ENCODE measurements at regions not wholly inside any gene's neighbourhood (a gene's known extent, or its start where the extent isn't known, plus 50 kb on each side); places are given as distances from the start of the nearest gene placed in this dataset.

GRCh38 chr10:90136731-90137316 is 435.4 kb downstream of the KIF20B start:
- peaks cover 70% of the 10 kb centered on the region for H3K9me3 ChIP-seq (ENCODE audit: low read length)
- FAIRE-seq (no peak), DNase-seq (ENCODE audit: low spot score) (no peak), ATAC-seq (no peak)
- no peaks in the 10 kb centered on the region for H3K27me3 ChIP-seq (ENCODE audit: control insufficient read depth in 1 of 2, insufficient read depth in 2 of 2, low read length in 2 of 2)
- no peaks in the 10 kb centered on the region for H4K20me1 ChIP-seq (ENCODE audit: insufficient read depth, low read length)
- POLR2A ChIA-PET = no interaction called here
- H3K27ac ChIP-seq (ENCODE audit: extremely low read length, insufficient read depth, low read length) = no peak overlapping the region
- intact Hi-C loops (cut with micrococcal nuclease; ENCODE audit: unreplicated experiment) (no loop called here), in situ Hi-C loops (cut with HindIII; ENCODE audit: extremely low pct_ligation_motif_present, low pct_unique_long_range_greater_than_20kb) (no loop called here)
- no peaks in the 10 kb centered on the region for H3K79me2 ChIP-seq (ENCODE audit: insufficient read depth, low read length)
- H3K36me3 ChIP-seq (replicated peaks in 1 of 2; ENCODE audit: control insufficient read depth in 1 of 2, insufficient read depth in 2 of 2, low read length in 2 of 2) = no peaks in the 10 kb centered on the region
- no peak overlapping the region for H2AFZ ChIP-seq (ENCODE audit: low read length)
- H3K4me1 ChIP-seq (ENCODE audit: insufficient read depth, low read length) = no peaks in the 10 kb centered on the region
- H3K4me2 ChIP-seq (ENCODE audit: low read depth, low read length) = no peak overlapping the region
- CTCF ChIA-PET (ENCODE audit: low intra/inter-chr PET ratio, low total read pairs) = no interaction called here
- no TSS peak for BruUV-seq (replicated peaks)
- no peak overlapping the region for H3K4me3 ChIP-seq (replicated peaks in 1 of 3; ENCODE audit: insufficient read depth in 1 of 3, low read depth in 2 of 3, low read length in 3 of 3)
- TF ChIP-seq CBX1 (IDR thresholded peaks at IDR 0.05; ENCODE audit: low read depth) = peak; percentile 87
- peak; percentile 100 for TF ChIP-seq ZNF616 (CRISPR knock-in tag; IDR thresholded peaks at IDR 0.05; ENCODE audit: low read depth)
- TF ChIP-seq ZNF350 (CRISPR knock-in tag; IDR thresholded peaks at IDR 0.05; ENCODE audit: borderline replicate concordance, low read depth) = no peak
- TF ChIP-seq ZNF354B (CRISPR knock-in tag; IDR thresholded peaks at IDR 0.05) = no peak
- no peak for TF ChIP-seq ZNF496 (CRISPR knock-in tag; IDR thresholded peaks at IDR 0.05; ENCODE audit: insufficient replicate concordance)
- TF ChIP-seq, protein P1, sequence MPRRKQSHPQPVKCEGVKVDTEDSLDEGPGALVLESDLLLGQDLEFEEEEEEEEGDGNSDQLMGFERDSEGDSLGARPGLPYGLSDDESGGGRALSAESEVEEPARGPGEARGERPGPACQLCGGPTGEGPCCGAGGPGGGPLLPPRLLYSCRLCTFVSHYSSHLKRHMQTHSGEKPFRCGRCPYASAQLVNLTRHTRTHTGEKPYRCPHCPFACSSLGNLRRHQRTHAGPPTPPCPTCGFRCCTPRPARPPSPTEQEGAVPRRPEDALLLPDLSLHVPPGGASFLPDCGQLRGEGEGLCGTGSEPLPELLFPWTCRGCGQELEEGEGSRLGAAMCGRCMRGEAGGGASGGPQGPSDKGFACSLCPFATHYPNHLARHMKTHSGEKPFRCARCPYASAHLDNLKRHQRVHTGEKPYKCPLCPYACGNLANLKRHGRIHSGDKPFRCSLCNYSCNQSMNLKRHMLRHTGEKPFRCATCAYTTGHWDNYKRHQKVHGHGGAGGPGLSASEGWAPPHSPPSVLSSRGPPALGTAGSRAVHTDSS (CRISPR knock-in tag; conservative IDR thresholded peaks at IDR 0.05) = no peak
- peak; percentile 70; the same call in 1 of the 2 replicates for TF ChIP-seq ZNF280D (CRISPR knock-in tag; IDR thresholded peaks at IDR 0.05)
- no peak for TF ChIP-seq HMGXB4 (CRISPR knock-in tag; IDR thresholded peaks at IDR 0.05; ENCODE audit: borderline replicate concordance in 1 of 2, low read depth in 1 of 2)
- no peak for TF ChIP-seq ARNT (IDR thresholded peaks at IDR 0.05)
- no peak for TF ChIP-seq MATR3 (CRISPR knock-in tag; IDR thresholded peaks at IDR 0.05)
- TF ChIP-seq FOXK1 (CRISPR knock-in tag; IDR thresholded peaks at IDR 0.05; ENCODE audit: borderline replicate concordance, low read depth) = no peak
- no peak for TF ChIP-seq MIER3 (CRISPR knock-in tag; IDR thresholded peaks at IDR 0.05; ENCODE audit: borderline replicate concordance)
- no peak for TF ChIP-seq KLF15 (CRISPR knock-in tag; IDR thresholded peaks at IDR 0.05; ENCODE audit: borderline replicate concordance)
- peak; percentile 98 for TF ChIP-seq SETDB1 (CRISPR knock-in tag; IDR thresholded peaks at IDR 0.05; ENCODE audit: borderline replicate concordance)
- no peak overlapping the region for H3K9ac ChIP-seq (ENCODE audit: insufficient read depth, low read depth, low read length)
- WGBS (ENCODE audit: low lambda C conversion rate) = 11% methylated on average over 7 of the region's 8 CpGs

Measured in HepG2 (cell line).